MM.1S (cell line): ENCODE measurements at regions not wholly inside any gene's neighbourhood (a gene's known extent, or its start where the extent isn't known, plus 50 kb on each side); places are given as distances from the start of the nearest gene placed in this dataset.

Source experiments
- DNase-seq: peaks from one replicate; pipeline ENCODE4 v3.0.0-alpha.2; 2015
- H2AFZ ChIP-seq: fragments of 300-600 bp; sonication (generic); 2 replicates; pipeline ENCODE4 v1.6.0; 2016; ENCODE audit warnings: antibody characterized with exemption, low read length
- H3F3A ChIP-seq: fragments of 300-600 bp; sonication (generic); 2 replicates; pipeline ENCODE4 v1.6.1; 2016; ENCODE audit warnings: mild to moderate bottlenecking, antibody characterized with exemption, low read length, moderate library complexity, mixed read lengths; ENCODE audit not compliant: insufficient read depth
- H3K27ac ChIP-seq: fragments of 300-600 bp; sonication (generic); 2 replicates; pipeline ENCODE4 v1.5.1; 2016; ENCODE audit warnings: mild to moderate bottlenecking, low read length
- H3K27me3 ChIP-seq: fragments of 300-600 bp; sonication (generic); replicated peaks from 2 replicates; pipeline ENCODE4 v1.6.0; 2016; ENCODE audit warnings: low read length; ENCODE audit not compliant: insufficient read depth
- H3K36me3 ChIP-seq: fragments of 300-600 bp; sonication (generic); replicated peaks from 2 replicates; pipeline ENCODE4 v1.6.1; 2016; ENCODE audit warnings: mild to moderate bottlenecking, low read length, mixed read lengths; ENCODE audit not compliant: insufficient read depth
- H3K4me1 ChIP-seq: fragments of 300-600 bp; sonication (generic); 2 replicates; pipeline ENCODE4 v1.6.1; 2016; ENCODE audit warnings: low read length, mixed read lengths
- H3K4me2 ChIP-seq: fragments of 300-600 bp; sonication (generic); 2 replicates; pipeline ENCODE4 v1.6.0; 2016; ENCODE audit warnings: low read depth, low read length
- H3K4me3 ChIP-seq: fragments of 300-600 bp; sonication (generic); 2 replicates; pipeline ENCODE4 v1.5.1; 2016; ENCODE audit warnings: low read length, mixed read lengths
- H3K79me2 ChIP-seq: fragments of 300-600 bp; sonication (generic); 2 replicates; pipeline ENCODE4 v1.6.1; 2016; ENCODE audit warnings: mixed run types, low read length, mixed read lengths
- H3K9ac ChIP-seq: fragments of 300-600 bp; sonication (generic); 2 replicates; pipeline ENCODE4 v1.6.1; 2016; ENCODE audit warnings: low read length, mixed read lengths
- H3K9me2 ChIP-seq: fragments of 300-600 bp; sonication (generic); replicated peaks from 2 replicates; pipeline ENCODE4 v1.6.1; 2016; ENCODE audit warnings: mild to moderate bottlenecking, low read length, mixed read lengths; ENCODE audit not compliant: insufficient read depth
- H3K9me3 ChIP-seq: fragments of 300-600 bp; sonication (generic); replicated peaks from 2 replicates; pipeline ENCODE4 v1.6.1; 2016; ENCODE audit warnings: mild to moderate bottlenecking, low read length, mixed read lengths; ENCODE audit not compliant: insufficient read depth
- H4K20me1 ChIP-seq: fragments of 300-600 bp; sonication (generic); 2 replicates; pipeline ENCODE4 v1.6.1; 2016; ENCODE audit warnings: mild to moderate bottlenecking, low read length, moderate library complexity, mixed read lengths; ENCODE audit not compliant: insufficient read depth
- EZH2 ChIP-seq: fragments of 300-600 bp; sonication (generic); optimal IDR thresholded peaks from 2 replicates; pipeline ENCODE3; 2017; ENCODE audit warnings: low read depth, mild to moderate bottlenecking, antibody characterized with exemption, low read length, mixed read lengths
- EZH2phosphoT487 ChIP-seq: fragments of 300-600 bp; sonication (generic); IDR thresholded peaks from 2 replicates; pipeline ENCODE4 v1.6.1; 2018; ENCODE audit warnings: antibody characterized with exemption, low read length
- TF ChIP-seq, protein P1 (sequence below): fragments of 300-600 bp; sonication (generic); IDR thresholded peaks from 2 replicates; pipeline ENCODE4 v1.5.1; 2016; ENCODE audit warnings: antibody characterized with exemption, low read length, mixed read lengths

DNA sequence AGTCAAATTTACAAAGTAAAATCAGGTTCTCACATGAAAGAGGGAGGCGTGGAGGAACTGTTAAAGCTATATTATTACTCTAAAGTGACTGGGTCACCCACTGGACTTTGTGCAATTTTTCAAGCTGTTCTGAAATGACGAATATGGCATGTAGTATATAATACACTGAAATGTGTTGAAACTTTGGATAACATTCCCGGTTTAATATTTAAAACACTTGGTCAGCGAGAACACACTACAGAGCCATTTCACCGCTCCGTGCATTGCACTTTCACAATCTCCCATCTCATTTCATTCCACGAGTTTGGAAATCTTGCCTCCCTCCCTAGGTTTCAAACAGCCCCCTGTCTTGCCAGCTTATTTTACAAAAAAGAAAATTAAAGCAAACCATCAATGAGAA lies 337.9 kb downstream of the WDR11 start:
- Histone ChIP-seq H2AFZ (no peak overlapping the region), H3K4me2 (no peak overlapping the region), H3K4me3 (no peak overlapping the region), H3K27ac (no peak overlapping the region), H3K9me2 (no peaks in the 10 kb centered on the region), H3K79me2 (no peaks in the 10 kb centered on the region), H3K27me3 (no peaks in the 10 kb centered on the region), H4K20me1 (no peaks in the 10 kb centered on the region), H3K4me1 (no peaks in the 10 kb centered on the region), H3K9me3 (no peaks in the 10 kb centered on the region), H3F3A (no peaks in the 10 kb centered on the region), H3K36me3 (no peaks in the 10 kb centered on the region), H3K9ac (no peak overlapping the region)
- no peak for DNase-seq
- no peak for TF ChIP-seq EZH2phosphoT487
- TF ChIP-seq EZH2: no peak
- TF ChIP-seq, protein P1, sequence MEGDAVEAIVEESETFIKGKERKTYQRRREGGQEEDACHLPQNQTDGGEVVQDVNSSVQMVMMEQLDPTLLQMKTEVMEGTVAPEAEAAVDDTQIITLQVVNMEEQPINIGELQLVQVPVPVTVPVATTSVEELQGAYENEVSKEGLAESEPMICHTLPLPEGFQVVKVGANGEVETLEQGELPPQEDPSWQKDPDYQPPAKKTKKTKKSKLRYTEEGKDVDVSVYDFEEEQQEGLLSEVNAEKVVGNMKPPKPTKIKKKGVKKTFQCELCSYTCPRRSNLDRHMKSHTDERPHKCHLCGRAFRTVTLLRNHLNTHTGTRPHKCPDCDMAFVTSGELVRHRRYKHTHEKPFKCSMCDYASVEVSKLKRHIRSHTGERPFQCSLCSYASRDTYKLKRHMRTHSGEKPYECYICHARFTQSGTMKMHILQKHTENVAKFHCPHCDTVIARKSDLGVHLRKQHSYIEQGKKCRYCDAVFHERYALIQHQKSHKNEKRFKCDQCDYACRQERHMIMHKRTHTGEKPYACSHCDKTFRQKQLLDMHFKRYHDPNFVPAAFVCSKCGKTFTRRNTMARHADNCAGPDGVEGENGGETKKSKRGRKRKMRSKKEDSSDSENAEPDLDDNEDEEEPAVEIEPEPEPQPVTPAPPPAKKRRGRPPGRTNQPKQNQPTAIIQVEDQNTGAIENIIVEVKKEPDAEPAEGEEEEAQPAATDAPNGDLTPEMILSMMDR: no peak

DNA sequence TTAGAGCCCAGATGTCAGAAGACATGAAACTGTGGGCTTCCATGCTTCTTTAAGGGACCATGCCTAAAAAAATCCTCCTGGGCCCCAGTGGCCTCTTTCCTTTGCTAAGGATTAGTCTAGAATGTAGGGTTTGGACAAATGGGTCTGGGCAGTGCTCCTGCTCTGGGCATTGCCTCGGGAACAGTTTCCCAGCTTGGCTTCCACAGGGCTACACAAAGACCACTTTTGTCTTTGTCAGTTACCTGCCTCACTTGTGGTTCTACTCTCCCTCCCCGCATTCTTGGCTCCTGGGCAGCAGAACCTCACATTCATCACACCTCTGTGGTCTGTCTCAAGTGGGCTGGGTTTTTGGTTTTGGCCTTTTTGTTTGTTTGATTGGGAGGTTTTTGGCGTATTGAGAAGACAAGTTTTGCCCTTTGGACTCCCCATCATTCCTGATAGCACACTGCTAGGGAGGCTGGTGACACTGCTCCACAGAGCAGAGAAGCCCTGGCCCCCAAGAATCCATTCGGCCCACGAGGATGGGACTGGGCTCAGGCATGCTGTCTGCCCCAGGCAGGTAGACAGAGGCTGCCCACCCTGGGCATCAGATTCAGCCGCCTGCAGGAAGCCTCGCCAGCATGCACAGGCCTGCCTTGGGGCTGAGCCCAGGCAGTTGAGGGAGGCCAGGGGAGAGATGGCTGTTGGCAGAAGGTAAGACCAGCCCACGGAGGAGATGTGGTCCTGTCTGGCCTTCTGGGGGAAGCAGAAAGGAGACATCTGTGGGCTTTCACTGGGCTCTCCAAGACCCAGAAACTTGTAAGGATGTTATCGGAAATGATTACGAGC lies 343.7 kb downstream of the WDR11 start:
- TF ChIP-seq, protein P1: no peak
- TF ChIP-seq EZH2 (no peak), EZH2phosphoT487 (no peak)
- no peaks in the 10 kb centered on the region for H3K4me1 ChIP-seq
- no peak overlapping the region for H3K4me3 ChIP-seq
- no peaks in the 10 kb centered on the region for H3K9me2 ChIP-seq
- H4K20me1 ChIP-seq: no peaks in the 10 kb centered on the region
- no peaks in the 10 kb centered on the region for H3K9me3 ChIP-seq
- no peaks in the 10 kb centered on the region for H3K79me2 ChIP-seq
- no peaks in the 10 kb centered on the region for H3F3A ChIP-seq
- H3K27ac ChIP-seq: no peak overlapping the region
- H3K4me2 ChIP-seq: no peak overlapping the region
- no peak overlapping the region for H2AFZ ChIP-seq
- no peaks in the 10 kb centered on the region for H3K27me3 ChIP-seq
- no peak overlapping the region for H3K9ac ChIP-seq
- DNase-seq: no peak
- H3K36me3 ChIP-seq: no peaks in the 10 kb centered on the region

DNA sequence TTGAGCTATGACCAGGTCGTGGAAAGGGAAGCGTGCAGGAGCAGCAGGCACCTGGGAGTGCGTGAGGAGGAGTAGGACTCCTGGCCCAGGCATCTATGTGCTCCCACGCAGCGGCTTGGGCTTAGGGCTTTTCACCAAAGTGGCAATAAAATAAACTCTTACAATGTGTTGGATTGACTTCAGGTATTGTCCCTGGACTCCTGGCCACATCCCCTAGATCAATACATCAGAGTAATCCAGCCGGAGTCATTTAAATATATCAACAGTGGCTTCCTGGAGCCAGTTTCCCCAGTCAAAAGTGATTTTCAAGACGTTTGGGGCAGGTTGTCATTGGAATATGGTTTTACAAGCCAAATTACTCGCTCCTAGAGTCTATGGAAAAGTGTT lies 344.4 kb downstream of the WDR11 start:
- Histone ChIP-seq H3K4me3 (no peak overlapping the region), H3F3A (no peaks in the 10 kb centered on the region), H2AFZ (no peak overlapping the region), H3K36me3 (no peaks in the 10 kb centered on the region), H3K9me3 (no peaks in the 10 kb centered on the region), H3K27ac (no peak overlapping the region), H4K20me1 (no peaks in the 10 kb centered on the region), H3K27me3 (no peaks in the 10 kb centered on the region), H3K4me1 (no peaks in the 10 kb centered on the region), H3K9me2 (no peaks in the 10 kb centered on the region), H3K79me2 (no peaks in the 10 kb centered on the region), H3K9ac (no peak overlapping the region), H3K4me2 (no peak overlapping the region)
- TF ChIP-seq, protein P1: no peak
- TF ChIP-seq EZH2 (no peak), EZH2phosphoT487 (no peak)
- DNase-seq: no peak
